ENCODE measurements at regions not wholly inside any gene's neighbourhood (a gene's known extent, or its start where the extent isn't known, plus 50 kb on each side); places are given as distances from the start of the nearest gene placed in this dataset.

- TF ChIP-seq EZH2 (IDR thresholded peaks at IDR 0.05; ENCODE audit: insufficient read depth, poor library complexity, severe bottlenecking) = no peak
- no peak for TF ChIP-seq EZH2phosphoT487 (IDR thresholded peaks at IDR 0.05; ENCODE audit: insufficient read depth, low read depth)
Observed at GRCh38 chr18:57882465-57882864, 79.3 kb upstream of the ATP8B1 start.

Measured in GM23248 (cell line).